M059J (cell line): ENCODE measurements at regions not wholly inside any gene's neighbourhood (a gene's known extent, or its start where the extent isn't known, plus 50 kb on each side); places are given as distances from the start of the nearest gene placed in this dataset.

Experiments used
- DNase-seq: peaks from one replicate; pipeline ENCODE4 v3.0.0-alpha.2; 2012; ENCODE audit warnings: low read depth

DNA sequence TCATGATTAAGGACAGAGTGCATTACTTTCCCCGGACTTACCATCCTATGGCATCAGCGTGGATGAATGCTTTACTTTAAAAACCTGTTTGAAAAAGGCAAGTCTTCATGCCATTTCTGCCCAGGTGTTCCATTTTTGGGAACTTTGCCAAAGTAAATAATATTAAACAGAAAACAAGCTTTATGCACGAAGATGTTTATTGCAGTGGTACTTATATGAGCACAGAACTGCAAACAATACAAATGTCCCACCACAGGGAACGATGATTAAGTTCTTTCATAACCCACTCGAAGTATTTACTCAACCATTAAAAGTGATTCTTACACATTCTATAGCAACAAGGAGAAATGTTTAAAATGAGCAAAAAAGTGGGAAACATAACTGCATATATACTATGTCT is 109.7 kb upstream of the GDF10 start:
- DNase-seq, result no peak

GRCh38 chr10:47190802-47191450 is 109.1 kb upstream of the GDF10 start:
- no peak for DNase-seq

GRCh38 chr10:47192273-47192672 is 107.7 kb upstream of the GDF10 start:
- DNase-seq, result no peak

- DNase-seq, result no peak
These were observed 106.3 kb upstream of the GDF10 start for GRCh38 chr10:47193666-47194065.

- DNase-seq, result no peak
These were observed 104.6 kb upstream of the GDF10 start for GRCh38 chr10:47195274-47195885.

DNA sequence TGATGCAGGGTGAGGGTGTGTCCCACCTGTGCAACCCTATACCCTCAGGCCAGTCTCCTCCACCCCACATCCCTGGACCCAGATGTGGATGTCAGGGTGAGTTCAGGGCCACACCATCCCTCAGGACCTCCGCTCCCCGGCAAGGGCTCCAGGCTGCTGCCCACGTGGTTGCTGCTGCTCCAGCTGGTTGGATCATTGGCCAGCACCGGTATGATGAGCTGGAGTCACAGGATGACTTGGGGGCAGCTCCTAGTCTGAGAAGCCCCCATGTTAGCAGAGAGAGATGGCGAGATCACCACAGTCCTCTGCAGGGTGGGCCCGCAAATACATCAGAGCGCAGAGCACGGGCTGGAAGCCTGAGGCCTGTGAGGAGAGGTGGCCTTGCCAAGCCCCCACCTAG is 103.3 kb upstream of the GDF10 start:
- DNase-seq, result no peak

DNA sequence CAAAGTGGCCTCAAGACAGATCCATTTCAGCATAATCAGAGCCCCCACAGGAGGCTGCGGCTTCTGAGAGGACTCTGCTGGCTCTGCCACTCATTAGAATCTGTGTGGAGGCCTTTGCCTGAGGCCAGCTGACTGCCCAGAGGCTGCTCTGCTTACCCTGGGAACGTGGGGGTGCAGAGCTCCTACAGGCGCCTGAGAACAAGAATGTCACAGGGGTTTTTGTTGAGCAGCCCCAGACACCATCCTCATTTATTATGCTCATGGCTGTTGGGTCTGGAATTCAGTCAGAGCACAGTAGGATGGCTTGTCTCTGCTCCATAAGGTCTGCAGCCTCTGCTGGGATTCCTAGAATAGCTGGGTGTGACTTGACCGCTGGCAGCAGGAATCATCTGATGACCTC is 101.8 kb upstream of the GDF10 start:
- no peak for DNase-seq

GRCh38 chr10:47205192-47205591 is 94.8 kb upstream of the GDF10 start:
- DNase-seq, result no peak

DNA sequence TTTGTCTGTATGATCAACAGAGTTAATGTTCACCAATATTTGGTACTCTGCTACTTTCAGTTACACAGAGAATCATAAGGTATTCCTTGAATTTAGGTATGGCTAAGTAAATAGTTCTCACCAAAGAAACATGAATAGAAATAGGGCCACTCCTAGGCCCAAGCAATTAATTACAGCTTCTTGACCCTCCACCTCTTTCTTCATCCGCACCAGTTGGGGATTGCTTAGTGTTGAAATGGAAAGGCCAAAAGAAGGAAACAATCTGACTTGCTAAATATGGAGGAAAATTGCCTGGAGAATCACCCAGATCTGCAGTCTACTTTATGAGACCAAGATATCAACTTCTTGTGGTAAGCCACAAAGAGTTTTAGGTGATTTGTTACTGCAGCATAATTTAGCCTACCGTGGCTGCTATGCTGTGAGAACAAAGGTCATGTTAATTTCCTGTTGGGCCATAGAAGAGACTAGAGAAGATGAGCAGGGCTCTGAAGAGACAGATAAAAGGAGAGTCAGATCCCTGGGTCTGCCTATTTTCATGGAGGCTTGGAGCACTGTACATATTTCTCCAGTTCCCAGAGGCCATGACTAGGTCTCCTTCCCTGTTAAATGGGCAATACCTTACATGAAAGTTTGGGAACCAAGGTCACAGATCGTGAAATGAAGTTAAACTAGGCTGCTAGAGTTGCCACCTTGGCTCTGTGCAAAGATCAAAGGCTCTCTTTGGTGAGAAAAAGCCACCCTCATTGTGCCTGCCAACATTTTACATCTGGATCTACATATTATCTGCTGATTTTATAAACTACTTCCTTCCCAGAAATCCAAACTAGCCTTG is 93.3 kb upstream of the GDF10 start:
- DNase-seq, result peak; percentile 59

- DNase-seq, result no peak
These were observed 92.7 kb upstream of the GDF10 start for GRCh38 chr10:47207281-47207615.

DNA sequence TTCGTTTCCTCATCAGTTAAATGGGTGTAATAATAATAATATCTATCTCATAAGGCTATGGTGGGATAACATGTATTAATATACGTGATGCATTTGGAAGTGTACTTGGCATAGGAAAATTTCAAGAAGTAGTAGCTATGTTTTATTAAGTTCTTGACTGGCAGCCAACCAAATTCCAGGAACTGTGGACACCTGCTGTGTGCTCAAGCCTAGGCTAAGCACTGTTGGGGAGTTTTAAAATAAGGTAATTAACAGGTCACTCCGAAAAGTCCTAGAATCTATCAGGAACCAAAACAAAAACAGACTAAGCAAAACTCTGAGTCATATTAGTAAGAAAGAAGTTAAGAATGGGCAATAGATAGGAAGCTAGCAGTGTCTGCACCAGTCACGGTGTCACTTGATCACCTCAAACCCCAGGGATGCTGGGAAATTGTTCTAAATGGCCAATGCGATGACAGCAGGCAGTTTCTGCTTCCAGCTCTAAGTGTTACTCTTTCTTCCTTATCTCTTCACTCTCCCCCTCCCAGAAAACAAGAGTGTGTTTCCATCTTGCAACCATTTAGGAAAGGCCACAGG is 92.0 kb upstream of the GDF10 start:
- no peak for DNase-seq

- DNase-seq, result no peak
These were observed 90.5 kb upstream of the GDF10 start for GRCh38 chr10:47209466-47209865.

- DNase-seq, result no peak
These were observed 85.5 kb upstream of the GDF10 start for GRCh38 chr10:47214520-47214919.

DNA sequence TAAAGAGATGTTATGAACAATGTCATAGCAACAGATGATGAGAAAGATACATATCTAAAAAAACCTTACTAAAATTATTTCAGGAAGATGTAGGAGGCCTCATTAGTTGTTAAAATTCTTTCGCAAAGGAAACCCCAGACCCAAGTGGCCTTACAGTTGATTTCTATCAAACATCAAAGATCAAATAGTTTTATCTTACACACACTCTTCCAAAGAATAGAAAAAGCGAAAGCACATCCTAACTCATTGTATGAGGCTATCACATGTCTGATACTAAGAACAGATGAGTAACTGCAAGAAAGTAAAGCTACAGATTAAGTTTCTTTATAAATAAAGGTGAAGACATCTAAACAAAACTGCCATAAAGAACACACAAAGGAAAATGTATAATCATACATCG is 82.9 kb upstream of the GDF10 start:
- no peak for DNase-seq

DNA sequence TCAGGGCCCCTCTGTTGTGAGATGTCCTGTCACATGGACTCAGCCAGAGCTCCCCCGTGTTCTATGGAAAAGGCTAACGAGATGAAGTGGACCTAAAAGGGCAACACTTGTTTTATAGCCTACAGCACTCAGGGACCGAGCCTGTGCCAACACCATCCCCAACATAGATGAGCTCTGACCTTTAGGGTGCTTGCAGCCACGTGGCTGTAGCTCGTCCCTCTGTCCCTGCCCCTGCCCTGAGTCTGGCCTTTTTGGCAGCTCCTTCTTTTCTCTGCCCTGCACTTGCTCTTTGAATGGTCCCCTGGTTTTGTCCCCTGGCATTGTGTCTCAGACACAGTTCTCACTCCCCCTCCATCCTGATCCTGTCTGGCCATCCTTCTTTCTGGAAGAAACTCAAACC is 81.2 kb upstream of the GDF10 start:
- DNase-seq, result no peak

DNA sequence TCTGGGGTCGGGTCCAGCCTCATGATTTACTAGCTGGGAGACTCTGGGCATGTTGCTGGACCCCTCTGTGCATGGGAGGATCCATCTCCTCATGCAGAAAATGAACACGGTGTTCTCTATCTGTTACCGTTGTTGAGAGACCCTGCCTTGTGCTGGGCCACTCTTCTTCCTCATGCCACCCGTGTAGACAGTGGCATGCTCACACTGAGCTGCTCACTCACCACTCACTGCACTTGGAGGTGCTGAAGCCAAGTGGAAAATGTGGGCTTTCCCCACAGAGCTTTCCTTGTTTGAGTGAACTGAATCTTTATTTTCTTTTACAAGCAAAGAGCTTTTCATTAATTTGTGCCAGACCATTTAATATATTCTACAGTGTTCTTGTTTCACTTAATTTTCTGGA is 77.5 kb upstream of the GDF10 start:
- DNase-seq, result no peak

- no peak for DNase-seq
These were observed 76.8 kb upstream of the GDF10 start for GRCh38 chr10:47223236-47223635.

DNA sequence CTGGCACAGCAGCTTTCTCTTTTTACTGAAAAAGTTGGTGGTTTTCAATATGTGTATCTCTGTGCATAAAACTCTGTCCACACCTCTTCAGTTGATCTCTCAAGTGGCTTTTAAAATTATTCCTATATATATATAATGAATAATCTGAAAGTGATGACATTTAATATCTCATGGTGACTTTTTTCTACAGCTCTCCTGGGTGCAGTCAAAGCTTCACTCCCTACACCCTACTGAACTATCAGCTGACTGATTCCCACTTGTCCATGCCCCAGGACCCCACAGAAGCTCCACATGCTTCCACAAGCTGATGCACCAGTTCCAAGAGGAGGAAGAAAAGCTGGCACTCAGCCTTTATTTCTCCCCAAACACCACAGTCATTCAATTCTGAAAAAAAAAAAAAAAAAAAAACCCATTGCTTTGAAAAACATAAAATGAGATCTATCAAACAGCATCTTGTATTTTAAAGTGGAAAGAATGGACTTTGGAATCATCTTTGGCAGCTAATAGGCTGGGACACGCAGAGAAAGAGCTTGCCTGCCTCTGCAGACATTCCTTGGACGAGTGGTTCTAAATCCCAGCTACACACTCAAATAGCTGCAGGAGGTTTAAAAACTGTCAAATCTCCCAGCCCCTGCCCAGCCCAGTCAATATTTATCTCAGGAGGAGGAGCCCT is 75.3 kb upstream of the GDF10 start:
- DNase-seq, result no peak

GRCh38 chr10:47225219-47225927 is 74.6 kb upstream of the GDF10 start:
- DNase-seq, result no peak

DNA sequence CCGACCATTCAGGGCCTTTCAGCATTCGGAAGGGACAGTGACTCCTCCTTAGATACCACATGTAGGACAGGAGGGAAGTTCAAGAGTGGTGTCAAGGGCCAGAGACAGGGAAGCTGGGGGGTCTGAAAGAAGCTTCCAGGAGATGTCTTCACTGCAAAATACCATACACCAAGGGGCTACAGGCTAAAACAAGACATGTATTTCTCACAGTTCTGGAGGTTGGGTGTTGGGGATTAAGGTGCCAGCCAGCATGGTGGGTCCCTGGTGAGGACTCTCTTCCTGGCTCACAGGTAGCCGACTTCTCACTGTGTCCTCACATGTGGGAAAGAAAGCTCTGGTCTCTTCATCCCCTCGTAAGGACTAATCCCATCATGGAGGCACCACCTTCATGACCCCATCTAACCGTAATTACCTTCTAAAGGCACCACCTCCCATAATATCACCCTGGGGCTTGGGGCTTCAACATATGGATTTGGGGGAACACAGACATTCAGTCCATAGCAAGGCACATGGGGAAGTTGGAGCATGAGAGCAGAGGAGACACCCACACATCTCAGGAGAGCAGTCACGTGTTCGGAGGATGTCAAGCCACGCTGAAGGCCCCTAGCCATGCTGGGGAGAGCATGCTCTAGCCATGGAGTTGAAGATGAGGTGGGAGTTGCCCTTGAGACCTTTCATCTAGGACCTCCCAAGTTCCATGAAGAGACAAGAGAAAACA is 73.9 kb upstream of the GDF10 start:
- DNase-seq, result no peak

DNA sequence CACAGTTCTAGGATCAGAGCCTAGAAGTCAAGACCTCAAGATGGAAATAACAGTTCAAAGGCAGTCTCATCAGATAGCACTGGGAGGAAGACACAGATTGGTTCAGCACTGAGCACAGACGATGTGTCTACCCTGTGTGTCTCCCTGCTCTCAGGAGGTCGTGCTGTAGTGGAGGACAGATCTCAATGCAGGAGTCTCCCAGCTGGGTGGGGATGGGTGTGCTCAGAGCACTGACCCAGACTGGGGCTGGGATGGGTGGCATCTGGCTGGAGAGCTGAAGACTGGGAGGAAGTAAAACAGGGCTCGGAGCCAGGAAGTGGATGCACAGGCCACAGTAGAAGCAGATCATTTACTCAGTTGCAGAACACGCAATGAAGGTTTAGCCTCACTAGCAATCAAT is 69.5 kb upstream of the GDF10 start:
- DNase-seq, result no peak
